ENCODE measurements at regions not wholly inside any gene's neighbourhood (a gene's known extent, or its start where the extent isn't known, plus 50 kb on each side); places are given as distances from the start of the nearest gene placed in this dataset.

DNA sequence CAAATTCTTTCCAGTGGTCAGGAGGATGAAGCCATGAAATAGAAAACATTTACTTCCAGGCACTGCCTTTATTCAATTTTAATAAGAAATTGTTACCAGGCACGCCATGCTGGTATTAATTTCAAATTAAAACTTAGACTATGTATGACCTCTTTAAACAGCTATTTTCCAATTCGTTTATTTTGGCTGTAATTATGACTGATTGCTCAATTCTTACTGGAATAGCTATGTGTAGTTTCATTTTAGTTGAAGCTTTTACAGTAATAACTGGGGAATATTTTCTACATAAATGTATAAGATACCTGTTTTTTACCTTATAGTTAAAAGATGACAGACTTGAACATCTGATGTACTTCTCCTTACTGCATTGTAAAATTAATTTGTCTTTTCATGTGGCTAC is 480.0 kb upstream of the GOLIM4 start:
- no peak overlapping the region for H3K56ac ChIP-seq (ENCODE audit: low read length)
- no peaks in the 10 kb centered on the region for H3K36me3 ChIP-seq (ENCODE audit: control insufficient read depth, insufficient read depth, low read length)
- H3K27me3 ChIP-seq (ENCODE audit: insufficient read depth, low read length, poor library complexity), result no peaks in the 10 kb centered on the region
- H3K18ac ChIP-seq (ENCODE audit: low read length), result no peak overlapping the region
- no CpG with 5 or more reads among the region's 2 CpGs for WGBS (ENCODE audit: extremely low coverage, insufficient coverage, low lambda C conversion rate)
- H3K9ac ChIP-seq (ENCODE audit: low read length), result no peak overlapping the region
- no peak overlapping the region for H3K4me2 ChIP-seq (ENCODE audit: low read length)
- H3K4me1 ChIP-seq (ENCODE audit: control insufficient read depth, low read depth, low read length), result no peaks in the 10 kb centered on the region
- H2BK15ac ChIP-seq (replicated peaks; ENCODE audit: low read depth), result no peak overlapping the region
- no peak overlapping the region for H3K27ac ChIP-seq (ENCODE audit: low read depth, low read length)
- no peak overlapping the region for H4K5ac ChIP-seq (ENCODE audit: low read length)
- H2AK5ac ChIP-seq (ENCODE audit: low read length), result no peak overlapping the region
- no peak overlapping the region for H3K23ac ChIP-seq (ENCODE audit: low read length)
- H3K79me1 ChIP-seq (ENCODE audit: low read length), result no peaks in the 10 kb centered on the region
- H3K79me2 ChIP-seq (ENCODE audit: control insufficient read depth, insufficient read depth, low read length), result no peaks in the 10 kb centered on the region
- no peak for DNase-seq
- no peak overlapping the region for H3K4ac ChIP-seq (ENCODE audit: low read depth, low read length)
- no peak overlapping the region for H2BK120ac ChIP-seq (ENCODE audit: low read depth, low read length)
- no peak overlapping the region for H2BK5ac ChIP-seq (ENCODE audit: low read length)
- no peak overlapping the region for H3K4me3 ChIP-seq (ENCODE audit: low read length)
- H4K8ac ChIP-seq (ENCODE audit: low read depth, low read length), result no peak overlapping the region

GRCh38 chr3:168574455-168575158 is 478.9 kb upstream of the GOLIM4 start:
- Histone ChIP-seq H3K4me2 (ENCODE audit: low read length) (no peak overlapping the region), H3K27ac (ENCODE audit: low read depth, low read length) (no peak overlapping the region), H4K5ac (ENCODE audit: low read length) (no peak overlapping the region), H2AK5ac (ENCODE audit: low read length) (no peak overlapping the region), H3K27me3 (ENCODE audit: insufficient read depth, low read length, poor library complexity) (no peaks in the 10 kb centered on the region), H3K9ac (ENCODE audit: low read length) (no peak overlapping the region), H2BK120ac (ENCODE audit: low read depth, low read length) (no peak overlapping the region), H3K79me1 (ENCODE audit: low read length) (no peaks in the 10 kb centered on the region), H2BK15ac (replicated peaks; ENCODE audit: low read depth) (no peak overlapping the region), H3K4ac (ENCODE audit: low read depth, low read length) (no peak overlapping the region), H3K18ac (ENCODE audit: low read length) (no peak overlapping the region), H2BK5ac (ENCODE audit: low read length) (no peak overlapping the region), H3K4me3 (ENCODE audit: low read length) (no peak overlapping the region), H3K4me1 (ENCODE audit: control insufficient read depth, low read depth, low read length) (no peaks in the 10 kb centered on the region), H4K8ac (ENCODE audit: low read depth, low read length) (no peak overlapping the region), H3K56ac (ENCODE audit: low read length) (no peak overlapping the region), H3K36me3 (ENCODE audit: control insufficient read depth, insufficient read depth, low read length) (no peaks in the 10 kb centered on the region), H3K23ac (ENCODE audit: low read length) (peak overlapping the region; percentile 30), H3K79me2 (ENCODE audit: control insufficient read depth, insufficient read depth, low read length) (no peaks in the 10 kb centered on the region)
- DNase-seq, result no peak
- no CpG with 5 or more reads among the region's 1 CpG for WGBS (ENCODE audit: extremely low coverage, insufficient coverage, low lambda C conversion rate)

DNA sequence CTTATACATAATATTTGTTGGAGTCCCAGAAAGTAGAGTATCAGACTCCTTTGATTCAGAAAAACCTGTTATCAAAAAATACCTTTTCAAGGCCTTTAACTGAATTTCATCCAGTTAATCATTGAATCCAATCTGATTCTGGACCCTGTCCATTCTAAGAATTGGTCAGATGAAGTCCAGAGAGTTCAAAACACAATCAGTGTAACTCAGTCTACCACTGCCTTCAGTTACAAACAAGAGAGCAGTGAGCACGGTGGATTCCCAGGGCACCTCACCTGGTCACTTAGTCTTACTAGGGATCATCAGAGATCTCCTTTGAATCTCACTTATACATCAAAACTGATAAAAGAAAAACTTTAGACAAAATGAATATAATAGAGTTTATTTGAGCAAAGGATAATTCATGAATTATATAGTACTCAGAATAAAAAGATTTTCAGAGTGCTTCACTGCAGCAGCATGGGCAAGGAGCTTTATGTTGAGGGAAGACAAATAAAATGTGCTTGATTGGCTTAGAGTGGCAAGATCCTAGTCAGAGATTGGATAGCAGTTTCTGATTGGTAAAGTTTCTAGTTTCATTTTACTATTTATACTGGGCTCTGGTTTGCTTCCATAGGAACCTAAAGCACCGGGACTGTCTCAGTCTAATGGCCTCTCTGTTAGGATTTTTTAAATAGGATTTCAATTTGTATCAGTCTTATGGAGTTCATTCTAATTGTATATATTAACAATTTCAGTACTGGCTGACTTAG is 474.9 kb upstream of the GOLIM4 start:
- Histone ChIP-seq H3K27me3 (ENCODE audit: insufficient read depth, low read length, poor library complexity) (no peaks in the 10 kb centered on the region), H2BK15ac (replicated peaks; ENCODE audit: low read depth) (no peak overlapping the region), H3K9ac (ENCODE audit: low read length) (no peak overlapping the region), H3K18ac (ENCODE audit: low read length) (no peak overlapping the region), H4K5ac (ENCODE audit: low read length) (no peak overlapping the region), H3K23ac (ENCODE audit: low read length) (no peak overlapping the region), H3K27ac (ENCODE audit: low read depth, low read length) (no peak overlapping the region), H3K79me2 (ENCODE audit: control insufficient read depth, insufficient read depth, low read length) (no peaks in the 10 kb centered on the region), H3K4ac (ENCODE audit: low read depth, low read length) (no peak overlapping the region), H2AK5ac (ENCODE audit: low read length) (no peak overlapping the region), H3K4me2 (ENCODE audit: low read length) (no peak overlapping the region), H3K36me3 (ENCODE audit: control insufficient read depth, insufficient read depth, low read length) (no peaks in the 10 kb centered on the region), H3K4me3 (ENCODE audit: low read length) (no peak overlapping the region), H3K4me1 (ENCODE audit: control insufficient read depth, low read depth, low read length) (no peaks in the 10 kb centered on the region), H3K56ac (ENCODE audit: low read length) (no peak overlapping the region), H3K79me1 (ENCODE audit: low read length) (no peaks in the 10 kb centered on the region), H4K8ac (ENCODE audit: low read depth, low read length) (no peak overlapping the region), H2BK5ac (ENCODE audit: low read length) (no peak overlapping the region), H2BK120ac (ENCODE audit: low read depth, low read length) (no peak overlapping the region)
- DNase-seq, result no peak
- WGBS (ENCODE audit: extremely low coverage, insufficient coverage, low lambda C conversion rate), result no CpG with 5 or more reads among the region's 2 CpGs

DNA sequence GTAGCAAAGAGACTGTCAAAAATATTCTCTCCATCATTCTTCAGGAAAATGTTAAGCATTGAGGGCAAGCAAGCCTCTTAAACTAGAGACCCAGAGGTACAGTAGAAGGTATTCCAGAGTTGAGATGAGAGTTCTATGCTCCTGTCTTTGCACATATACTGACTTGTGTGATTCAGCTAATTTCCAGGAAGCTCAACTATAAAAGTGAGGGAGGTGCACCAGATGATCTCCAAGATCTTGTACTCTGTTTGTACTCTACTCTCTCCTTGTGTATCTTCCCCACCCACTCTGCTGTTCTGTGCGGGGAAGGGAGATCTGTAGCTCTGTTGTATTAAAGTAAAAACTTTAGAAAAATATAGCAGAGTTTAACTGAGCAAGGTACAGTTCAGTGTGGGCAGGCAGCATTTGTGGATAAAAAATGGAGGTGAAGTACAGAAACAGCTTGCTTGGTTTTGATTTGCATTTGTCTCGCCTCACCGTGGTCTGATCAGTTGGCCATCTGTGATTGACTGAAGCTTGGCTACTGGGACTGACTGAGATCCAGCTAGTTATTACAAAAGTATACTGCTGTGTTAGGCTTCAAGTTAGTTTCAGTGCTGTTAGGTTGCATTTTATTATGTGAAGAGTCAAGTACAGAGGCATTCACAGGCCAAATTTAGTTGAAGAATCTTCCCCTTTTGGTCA is 463.1 kb upstream of the GOLIM4 start:
- Histone ChIP-seq H3K27ac (ENCODE audit: low read depth, low read length) (no peak overlapping the region), H4K8ac (ENCODE audit: low read depth, low read length) (no peak overlapping the region), H3K27me3 (ENCODE audit: insufficient read depth, low read length, poor library complexity) (no peaks in the 10 kb centered on the region), H3K79me1 (ENCODE audit: low read length) (no peaks in the 10 kb centered on the region), H2BK5ac (ENCODE audit: low read length) (no peak overlapping the region), H3K56ac (ENCODE audit: low read length) (no peak overlapping the region), H2BK15ac (replicated peaks; ENCODE audit: low read depth) (no peak overlapping the region), H3K4me1 (ENCODE audit: control insufficient read depth, low read depth, low read length) (no peaks in the 10 kb centered on the region), H3K9ac (ENCODE audit: low read length) (no peak overlapping the region), H3K79me2 (ENCODE audit: control insufficient read depth, insufficient read depth, low read length) (no peaks in the 10 kb centered on the region), H3K36me3 (ENCODE audit: control insufficient read depth, insufficient read depth, low read length) (no peaks in the 10 kb centered on the region), H2AK5ac (ENCODE audit: low read length) (no peak overlapping the region), H3K23ac (ENCODE audit: low read length) (no peak overlapping the region), H4K5ac (ENCODE audit: low read length) (no peak overlapping the region), H3K4me2 (ENCODE audit: low read length) (no peak overlapping the region), H3K4ac (ENCODE audit: low read depth, low read length) (no peak overlapping the region), H3K18ac (ENCODE audit: low read length) (no peak overlapping the region), H2BK120ac (ENCODE audit: low read depth, low read length) (no peak overlapping the region), H3K4me3 (ENCODE audit: low read length) (no peak overlapping the region)
- no peak for DNase-seq
- WGBS (ENCODE audit: extremely low coverage, insufficient coverage, low lambda C conversion rate), result no CpG with 5 or more reads among the region's 3 CpGs

DNA sequence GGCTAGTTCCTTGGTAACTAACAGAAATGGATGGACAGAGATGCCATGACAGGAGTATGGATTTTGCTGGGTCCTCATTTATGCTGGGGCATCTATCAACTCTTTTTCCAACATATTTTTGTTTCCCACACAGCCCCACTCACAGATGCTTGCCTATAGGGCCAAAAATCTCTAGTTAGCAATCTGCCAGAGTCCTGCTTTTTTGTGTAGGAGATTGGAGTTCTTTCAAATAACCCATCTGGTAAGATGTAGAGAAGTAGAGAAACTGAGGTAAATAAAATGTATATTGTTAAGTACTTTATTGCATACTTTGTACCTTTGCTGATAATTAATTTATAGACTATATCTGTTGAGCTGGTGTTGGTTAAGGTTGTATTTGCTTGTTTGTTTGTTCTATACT is 456.5 kb upstream of the GOLIM4 start:
- Histone ChIP-seq H4K5ac (ENCODE audit: low read length) (no peak overlapping the region), H3K79me1 (ENCODE audit: low read length) (no peaks in the 10 kb centered on the region), H3K4me1 (ENCODE audit: control insufficient read depth, low read depth, low read length) (no peaks in the 10 kb centered on the region), H2BK120ac (ENCODE audit: low read depth, low read length) (no peak overlapping the region), H3K4ac (ENCODE audit: low read depth, low read length) (no peak overlapping the region), H2BK15ac (replicated peaks; ENCODE audit: low read depth) (no peak overlapping the region), H3K4me3 (ENCODE audit: low read length) (no peak overlapping the region), H3K56ac (ENCODE audit: low read length) (no peak overlapping the region), H2AK5ac (ENCODE audit: low read length) (no peak overlapping the region), H3K36me3 (ENCODE audit: control insufficient read depth, insufficient read depth, low read length) (no peaks in the 10 kb centered on the region), H3K79me2 (ENCODE audit: control insufficient read depth, insufficient read depth, low read length) (no peaks in the 10 kb centered on the region), H3K9ac (ENCODE audit: low read length) (no peak overlapping the region), H2BK5ac (ENCODE audit: low read length) (no peak overlapping the region), H3K18ac (ENCODE audit: low read length) (no peak overlapping the region), H3K27ac (ENCODE audit: low read depth, low read length) (no peak overlapping the region), H3K4me2 (ENCODE audit: low read length) (no peak overlapping the region), H3K23ac (ENCODE audit: low read length) (no peak overlapping the region), H3K27me3 (ENCODE audit: insufficient read depth, low read length, poor library complexity) (no peaks in the 10 kb centered on the region), H4K8ac (ENCODE audit: low read depth, low read length) (no peak overlapping the region)
- DNase-seq, result no peak

All from mesendoderm (in vitro differentiated cells).